Loucy (cell line): ENCODE measurements at regions not wholly inside any gene's neighbourhood (a gene's known extent, or its start where the extent isn't known, plus 50 kb on each side); places are given as distances from the start of the nearest gene placed in this dataset.

Source experiments
- EZH2phosphoT487 ChIP-seq: fragments of 200-600 bp; IDR thresholded peaks from 2 replicates; pipeline ENCODE4 v1.6.1; 2018; ENCODE audit warnings: antibody characterized with exemption, mild to moderate bottlenecking, moderate library complexity, borderline replicate concordance
- TF ChIP-seq, protein P1 (sequence below): fragments of 200-600 bp; sonication (generic); conservative IDR thresholded peaks from 2 replicates; pipeline ENCODE4 v1.5.1; 2014; ENCODE audit warnings: mild to moderate bottlenecking, antibody characterized with exemption, low read length

DNA sequence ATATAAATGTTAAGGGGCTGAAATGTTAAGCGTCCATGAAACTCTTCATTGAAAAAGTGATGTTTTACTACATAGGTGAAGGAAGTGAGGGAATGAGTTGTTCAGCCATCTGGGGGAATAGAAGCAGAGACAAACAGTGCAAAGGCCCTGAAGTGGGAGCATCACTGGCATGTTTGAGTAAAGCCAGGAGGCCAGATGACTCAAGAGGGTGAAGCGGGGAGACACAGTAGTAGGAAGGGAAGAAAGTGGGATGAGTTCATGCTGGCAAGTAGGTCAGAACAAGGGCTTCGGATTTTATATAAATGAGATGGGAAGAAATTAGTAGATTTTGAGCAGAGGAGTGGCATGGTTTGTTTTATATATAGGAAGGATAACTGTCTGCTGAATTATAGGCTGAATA, 112.5 kb upstream of the MAP9 start:
- TF ChIP-seq, protein P1, sequence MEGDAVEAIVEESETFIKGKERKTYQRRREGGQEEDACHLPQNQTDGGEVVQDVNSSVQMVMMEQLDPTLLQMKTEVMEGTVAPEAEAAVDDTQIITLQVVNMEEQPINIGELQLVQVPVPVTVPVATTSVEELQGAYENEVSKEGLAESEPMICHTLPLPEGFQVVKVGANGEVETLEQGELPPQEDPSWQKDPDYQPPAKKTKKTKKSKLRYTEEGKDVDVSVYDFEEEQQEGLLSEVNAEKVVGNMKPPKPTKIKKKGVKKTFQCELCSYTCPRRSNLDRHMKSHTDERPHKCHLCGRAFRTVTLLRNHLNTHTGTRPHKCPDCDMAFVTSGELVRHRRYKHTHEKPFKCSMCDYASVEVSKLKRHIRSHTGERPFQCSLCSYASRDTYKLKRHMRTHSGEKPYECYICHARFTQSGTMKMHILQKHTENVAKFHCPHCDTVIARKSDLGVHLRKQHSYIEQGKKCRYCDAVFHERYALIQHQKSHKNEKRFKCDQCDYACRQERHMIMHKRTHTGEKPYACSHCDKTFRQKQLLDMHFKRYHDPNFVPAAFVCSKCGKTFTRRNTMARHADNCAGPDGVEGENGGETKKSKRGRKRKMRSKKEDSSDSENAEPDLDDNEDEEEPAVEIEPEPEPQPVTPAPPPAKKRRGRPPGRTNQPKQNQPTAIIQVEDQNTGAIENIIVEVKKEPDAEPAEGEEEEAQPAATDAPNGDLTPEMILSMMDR, result no peak
- TF ChIP-seq EZH2phosphoT487, result no peak
